Jurkat, Clone E6-1 (cell line): ENCODE measurements at regions not wholly inside any gene's neighbourhood (a gene's known extent, or its start where the extent isn't known, plus 50 kb on each side); places are given as distances from the start of the nearest gene placed in this dataset.

Source experiments
- DNase-seq: peaks from one replicate; pipeline ENCODE4 v3.0.0-alpha.2; 2011; ENCODE audit warnings: low read depth, low spot score
- H3K4me3 ChIP-seq: 2 replicates; pipeline ENCODE4 v1.5.1; 2011; ENCODE audit warnings: mild to moderate bottlenecking, low read length, control low read depth, moderate library complexity

DNA sequence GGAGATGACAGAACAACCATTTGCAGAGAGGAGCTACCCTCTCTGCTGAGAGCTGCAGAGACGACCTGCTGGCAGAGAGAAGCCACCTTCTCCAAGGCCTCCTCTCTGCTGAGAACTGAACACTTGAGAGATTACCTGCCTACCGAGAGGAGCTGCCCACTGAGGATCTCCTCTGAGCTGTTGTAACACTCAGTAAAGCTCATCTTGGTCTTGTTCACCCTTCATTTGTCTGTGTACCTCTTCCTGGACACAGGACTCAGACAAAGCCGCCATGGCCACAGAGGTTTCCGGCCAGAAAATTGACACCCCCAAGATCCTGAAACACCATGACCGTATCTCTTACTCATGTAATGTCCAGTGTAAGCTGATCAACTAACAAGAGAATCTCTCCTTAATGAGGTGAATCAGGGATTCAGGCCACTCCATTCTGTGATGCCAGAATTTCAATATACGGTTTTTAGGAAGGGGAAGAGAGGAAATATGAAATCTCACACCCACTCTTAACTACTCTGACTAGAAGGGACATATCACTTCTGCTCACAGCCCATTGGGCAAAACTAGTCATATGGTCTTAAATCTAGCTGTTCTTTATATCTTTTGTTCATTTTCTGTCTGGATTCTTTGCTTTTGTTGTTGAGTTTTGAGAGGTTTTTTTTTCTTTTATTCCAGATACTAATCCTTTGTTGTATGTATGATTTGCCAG lies 83.8 kb downstream of the RHOU start:
- no peak overlapping the region for H3K4me3 ChIP-seq
- no peak for DNase-seq

DNA sequence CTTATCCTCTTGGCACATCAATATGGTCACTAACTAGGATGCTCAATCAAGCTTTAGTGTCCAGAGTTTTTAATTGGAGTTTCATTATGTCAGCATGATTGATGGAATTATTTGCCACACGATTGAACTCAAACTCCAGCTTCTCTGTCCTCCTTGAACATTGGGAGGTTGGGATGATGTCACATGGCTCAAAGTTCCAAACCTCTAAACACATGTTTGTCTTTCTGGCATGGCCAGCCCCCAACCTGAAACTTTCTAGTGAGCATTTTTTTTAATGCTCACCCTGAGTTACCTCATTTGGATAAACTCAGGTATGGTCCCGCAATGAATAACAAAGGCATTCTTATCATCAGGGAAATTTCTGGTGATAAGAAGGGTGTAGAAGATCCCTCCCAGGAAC lies 86.0 kb downstream of the RHOU start:
- no peak for DNase-seq
- no peak overlapping the region for H3K4me3 ChIP-seq

DNA sequence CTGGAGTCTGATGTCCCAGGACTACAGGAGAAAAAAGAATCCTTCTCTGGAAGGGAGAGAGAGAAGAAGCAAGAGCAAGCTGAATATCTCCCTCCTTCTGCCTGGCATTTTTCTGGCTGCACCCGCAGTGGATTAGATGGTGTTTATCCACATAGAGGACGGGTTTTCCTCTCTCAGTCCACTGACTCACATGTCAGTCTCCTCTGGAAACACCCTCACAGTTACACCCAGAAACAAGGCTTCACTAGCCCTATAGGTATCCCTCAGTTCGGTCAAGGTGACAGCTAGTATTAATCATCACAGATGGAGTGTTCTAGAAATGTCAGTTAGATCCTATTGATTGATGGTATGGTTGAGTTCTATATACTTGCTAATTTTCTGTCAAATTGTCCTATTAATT lies 87.9 kb downstream of the RHOU start:
- no peak overlapping the region for H3K4me3 ChIP-seq
- no peak for DNase-seq

DNA sequence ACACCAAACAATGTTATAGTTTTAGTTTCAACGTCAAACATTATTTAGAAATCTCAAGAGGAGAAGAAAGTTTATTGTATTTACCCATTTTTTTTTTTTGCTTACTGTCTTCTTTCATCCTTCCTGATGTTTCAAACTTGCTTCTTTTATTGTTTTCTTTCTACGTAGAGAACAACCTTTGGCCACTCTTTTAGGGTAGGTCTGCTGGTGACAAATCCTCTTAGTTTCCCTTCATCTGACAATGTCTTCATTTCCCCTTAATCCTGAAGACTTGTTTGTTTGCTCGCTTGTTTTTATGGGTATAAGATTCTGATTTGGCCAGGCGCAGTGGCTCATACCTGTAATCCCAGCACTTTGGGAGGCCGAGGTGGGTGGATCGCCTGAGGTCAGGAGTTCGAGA lies 89.1 kb downstream of the RHOU start:
- no peak overlapping the region for H3K4me3 ChIP-seq
- DNase-seq: no peak

DNA sequence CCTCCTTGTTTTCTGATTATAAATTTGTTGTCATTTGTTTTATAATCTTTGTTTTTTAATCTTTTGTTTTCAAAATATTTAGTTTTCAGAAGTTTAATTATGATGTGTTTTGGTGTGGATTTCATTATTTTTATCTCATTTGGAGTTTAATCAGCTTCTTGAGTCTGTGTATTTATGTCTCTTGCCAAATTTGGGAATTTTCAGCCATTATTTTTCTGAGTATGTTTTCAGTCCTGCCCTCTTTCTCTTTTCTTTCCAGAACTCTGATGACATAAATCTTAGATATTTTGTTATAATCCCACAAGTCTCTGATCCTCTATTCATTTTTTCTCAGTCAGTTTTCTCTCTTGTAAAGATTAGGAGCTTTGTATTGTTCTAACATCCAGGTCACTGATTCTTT lies 89.8 kb downstream of the RHOU start:
- H3K4me3 ChIP-seq: no peak overlapping the region
- DNase-seq: no peak

DNA sequence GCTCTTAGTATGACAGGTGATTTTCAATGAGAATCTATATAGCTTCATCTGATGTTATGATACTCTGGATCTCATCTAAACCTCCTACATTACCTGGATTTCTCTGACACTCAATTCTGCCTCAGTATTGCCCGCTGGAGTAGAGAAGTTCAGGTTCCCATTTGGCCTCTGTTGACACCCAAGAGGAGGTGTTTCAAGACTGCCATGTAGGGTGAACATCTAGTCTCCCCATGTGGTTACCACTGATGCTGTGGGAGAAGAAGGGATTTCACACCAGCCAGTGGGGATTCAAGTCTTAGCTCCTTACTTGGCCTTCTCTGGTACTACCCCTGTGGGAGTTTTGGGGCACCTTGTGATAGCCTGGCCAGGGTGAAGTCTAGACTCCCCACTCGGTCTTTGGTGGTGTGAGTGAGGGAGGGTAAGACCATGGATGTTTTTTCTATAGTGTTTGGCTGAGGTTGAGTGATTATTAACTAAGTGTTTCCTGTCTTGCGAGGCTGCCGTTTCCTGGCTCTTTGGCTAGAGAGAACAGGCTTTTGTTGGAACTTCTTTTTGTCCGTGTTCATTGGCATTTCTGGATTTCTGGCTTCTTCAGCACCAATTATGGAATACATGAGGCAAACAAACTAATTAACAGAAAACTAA lies 90.7 kb downstream of the RHOU start:
- H3K4me3 ChIP-seq: no peak overlapping the region
- no peak for DNase-seq

DNA sequence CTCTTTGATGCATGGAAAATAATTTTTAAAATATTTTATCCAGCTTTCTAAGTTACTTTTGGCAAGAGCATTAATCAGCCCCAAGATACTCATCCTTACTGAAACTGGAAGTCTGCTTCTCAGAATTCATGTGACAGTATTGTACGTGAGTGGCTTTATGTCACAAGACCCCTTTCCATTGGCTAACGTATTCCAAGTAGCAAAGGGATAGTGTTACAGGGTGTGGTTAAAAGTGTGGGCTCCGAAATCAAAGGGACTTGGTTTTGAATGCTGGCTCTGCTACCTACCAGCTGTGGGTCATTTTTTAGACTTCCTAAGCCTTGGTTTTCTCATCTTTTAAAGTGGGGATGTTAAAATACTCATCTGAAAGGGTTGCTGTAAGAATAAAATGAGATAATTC lies 91.7 kb downstream of the RHOU start:
- no peak overlapping the region for H3K4me3 ChIP-seq
- no peak for DNase-seq

DNA sequence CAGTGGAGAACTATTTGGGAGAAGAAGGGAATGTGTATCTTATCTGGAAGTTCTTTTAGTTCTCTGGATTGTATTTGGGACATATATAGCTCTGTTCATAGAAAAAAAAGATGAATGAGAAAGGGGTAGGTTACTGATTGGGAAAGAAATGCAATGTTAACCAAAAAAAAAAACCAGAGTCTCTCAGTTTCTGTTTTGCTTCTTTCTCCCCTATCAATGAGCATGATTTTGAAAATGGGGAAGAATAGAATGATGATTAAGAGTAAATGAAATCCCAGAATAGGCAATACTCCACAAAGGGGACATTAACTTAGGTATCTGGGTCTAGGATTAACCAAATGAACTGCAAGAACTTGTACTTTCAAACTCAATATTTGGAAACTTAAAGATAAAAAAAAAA lies 92.9 kb downstream of the RHOU start:
- DNase-seq: no peak
- no peak overlapping the region for H3K4me3 ChIP-seq

DNA sequence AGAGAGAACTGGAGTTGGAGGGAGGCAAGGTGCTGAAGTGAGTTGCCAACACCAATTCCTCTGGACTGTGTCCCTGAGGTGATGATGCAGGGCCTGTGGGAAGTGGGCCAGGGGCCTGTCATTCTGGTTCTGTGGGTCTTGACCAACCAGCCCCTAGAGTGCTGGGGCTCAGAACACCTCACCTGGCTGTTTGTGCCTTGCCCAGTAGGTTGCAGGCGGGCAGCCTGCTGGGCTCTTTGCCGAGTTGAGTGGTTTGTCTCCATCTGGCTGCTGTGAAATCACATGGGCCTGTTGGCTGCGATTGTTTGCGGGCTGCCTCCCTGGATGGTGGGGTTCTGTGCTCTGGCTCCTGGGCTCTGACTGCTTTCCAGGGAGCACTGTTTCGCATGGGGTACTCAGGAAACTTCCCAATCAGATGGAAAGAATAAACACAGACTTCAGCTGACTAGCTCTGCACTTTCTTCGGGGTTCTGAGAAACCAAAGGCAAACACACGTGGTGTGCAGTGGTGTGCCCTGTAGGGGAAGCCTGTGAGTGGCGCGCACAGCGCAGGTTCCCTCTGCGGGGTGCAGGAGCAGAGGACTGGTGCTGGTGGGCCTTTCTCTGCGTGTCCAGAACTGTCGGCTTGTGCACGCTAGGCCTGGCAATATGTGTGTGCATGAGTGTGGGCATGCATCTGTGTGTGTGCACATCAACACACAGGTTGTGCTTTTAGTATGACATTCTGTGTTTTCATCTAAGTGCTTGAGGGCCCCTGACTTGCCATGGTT lies 95.1 kb downstream of the RHOU start:
- DNase-seq: no peak

DNA sequence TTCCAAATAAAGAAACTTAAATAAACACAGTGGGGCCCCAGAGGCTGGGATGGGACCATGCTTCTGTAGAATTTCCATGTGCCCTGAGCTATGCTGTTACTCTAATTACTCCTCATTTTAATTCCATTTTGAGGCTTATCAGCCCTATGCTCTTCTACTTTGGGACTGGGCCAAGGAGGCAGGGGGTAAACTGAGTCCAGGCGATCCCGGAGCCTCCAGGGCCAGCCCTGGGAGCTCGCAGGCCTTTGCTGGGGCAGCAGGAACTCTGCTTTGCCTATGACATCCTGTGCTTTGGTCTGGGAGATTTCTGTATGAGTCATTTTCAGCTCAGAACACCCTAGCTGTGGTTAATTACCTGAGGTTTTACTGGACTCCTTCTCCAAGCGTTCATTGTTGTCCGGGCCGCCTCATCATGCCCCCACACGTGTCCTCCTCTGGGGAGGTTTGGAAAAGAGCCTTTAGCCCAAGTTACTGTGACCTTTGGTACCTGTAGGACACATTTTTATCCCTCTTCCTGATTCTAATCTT lies 95.7 kb downstream of the RHOU start:
- no peak overlapping the region for H3K4me3 ChIP-seq
- no peak for DNase-seq

More for the DNA sequence above, 95.1 kb downstream of the RHOU start:
- H3K4me3 ChIP-seq: no peak overlapping the region

DNA sequence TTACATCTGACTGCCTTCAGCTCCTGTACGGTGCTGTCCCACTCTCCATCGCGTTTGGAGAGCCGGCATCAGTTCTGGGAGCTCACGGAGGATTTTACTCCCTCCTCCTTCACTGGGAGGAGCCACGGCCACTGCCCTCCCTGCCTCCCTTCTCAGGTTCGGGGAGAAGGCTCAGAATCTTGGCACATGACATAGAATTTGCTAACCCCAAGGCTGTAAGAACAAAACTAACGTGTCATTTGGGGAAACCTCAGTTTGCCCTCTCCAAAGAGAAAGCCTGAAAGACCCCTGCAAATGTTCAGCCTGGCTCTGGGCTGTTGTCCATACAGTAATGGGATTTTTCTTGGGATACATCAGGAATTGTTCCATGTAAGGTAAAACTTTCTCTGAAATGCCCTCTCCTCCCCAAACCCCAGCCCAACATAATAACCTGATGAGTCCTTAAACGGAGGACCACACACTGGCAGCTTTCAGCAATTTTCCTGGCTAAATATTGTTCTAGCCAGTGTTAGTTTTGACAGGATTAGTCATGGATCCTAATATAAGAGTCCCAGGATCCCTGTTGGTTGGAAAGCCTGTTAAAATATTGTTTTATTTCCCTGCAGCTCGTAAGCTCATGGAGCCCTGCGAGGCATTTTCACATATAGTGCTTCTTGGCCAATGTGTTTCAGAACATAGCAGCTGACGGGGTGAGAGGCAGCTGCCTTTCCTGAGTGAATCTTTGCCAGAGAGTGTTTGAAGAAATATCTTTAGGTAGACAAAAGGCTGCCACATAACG lies 98.8 kb downstream of the RHOU start:
- no peak overlapping the region for H3K4me3 ChIP-seq
- no peak for DNase-seq

DNA sequence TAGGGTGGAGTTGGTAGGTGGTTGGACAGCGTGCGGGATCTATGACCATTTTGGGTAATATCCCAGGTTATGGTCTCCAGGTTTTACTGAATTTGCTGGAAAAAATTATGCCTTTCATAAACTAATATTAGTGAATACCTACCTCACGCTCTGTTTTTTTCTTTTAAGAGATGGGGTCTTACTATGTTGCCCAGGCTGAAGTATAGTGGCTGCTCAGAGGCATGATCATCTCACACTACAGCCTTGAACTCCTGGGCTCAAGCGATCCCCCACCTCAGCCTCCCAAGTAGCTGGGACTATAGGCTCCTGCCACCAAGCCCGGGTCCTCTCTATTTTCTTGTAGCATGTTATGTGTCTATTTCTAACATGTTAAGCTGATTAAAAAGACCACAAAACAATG lies 100.2 kb downstream of the RHOU start:
- DNase-seq: no peak
- H3K4me3 ChIP-seq: no peak overlapping the region

DNA sequence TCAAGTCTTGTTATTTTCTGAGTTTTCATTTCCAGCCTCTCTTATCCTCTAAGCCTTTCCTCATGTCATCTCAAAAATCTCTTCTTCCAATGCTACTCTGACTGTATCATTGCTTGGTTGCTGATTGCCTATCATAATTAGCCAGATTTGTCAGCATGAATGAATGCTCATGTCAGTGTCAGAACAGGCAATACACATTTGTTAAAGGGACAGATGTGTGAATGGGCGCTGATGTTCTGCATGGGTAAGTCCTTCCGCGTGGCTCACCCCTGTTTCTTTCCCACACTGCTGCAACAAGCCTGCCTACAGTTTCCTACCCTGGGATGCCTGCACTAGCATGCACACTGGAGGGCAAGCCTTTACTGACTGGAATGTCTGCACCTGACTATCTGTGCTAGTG lies 100.6 kb downstream of the RHOU start:
- H3K4me3 ChIP-seq: no peak overlapping the region
- no peak for DNase-seq

DNA sequence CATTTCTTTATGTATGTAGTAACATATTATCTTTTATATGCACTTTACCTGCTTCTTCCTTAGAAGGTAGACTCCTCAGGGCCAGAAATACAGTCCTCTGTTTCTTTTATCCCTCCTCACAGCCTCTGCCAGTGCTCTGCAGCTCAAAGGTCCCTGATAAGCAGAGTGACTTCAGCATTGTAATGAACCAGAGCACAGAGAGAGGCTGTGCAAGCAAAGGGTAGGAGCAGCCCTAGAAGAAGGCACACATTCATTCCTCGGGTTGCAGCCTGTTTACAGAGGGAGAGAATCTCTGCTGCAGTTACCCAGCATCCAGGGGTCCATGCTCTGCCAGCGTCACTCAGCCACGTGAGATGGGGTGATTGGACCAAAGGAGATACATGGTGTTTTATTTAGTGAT lies 101.1 kb downstream of the RHOU start:
- no peak for DNase-seq
- no peak overlapping the region for H3K4me3 ChIP-seq

DNA sequence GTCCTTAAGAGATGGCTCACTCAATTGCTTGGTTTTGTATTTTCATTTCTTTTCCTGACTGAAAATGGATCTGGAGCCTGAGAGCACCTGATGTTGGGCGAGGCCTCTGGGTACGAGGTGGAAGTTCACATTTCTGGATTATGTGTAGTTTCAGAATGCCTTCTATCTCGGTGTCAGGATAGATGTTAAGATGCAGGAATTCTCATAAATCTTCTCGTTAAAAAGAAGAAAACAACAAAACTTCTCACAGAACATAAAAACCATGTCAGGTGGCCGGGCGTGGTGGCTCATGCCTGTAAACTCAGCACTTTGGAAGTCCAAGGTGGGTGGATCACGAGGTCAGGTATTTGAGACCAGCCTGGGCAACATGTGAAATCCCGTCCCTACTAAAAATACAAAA lies 101.8 kb downstream of the RHOU start:
- H3K4me3 ChIP-seq: no peak overlapping the region
- no peak for DNase-seq

DNA sequence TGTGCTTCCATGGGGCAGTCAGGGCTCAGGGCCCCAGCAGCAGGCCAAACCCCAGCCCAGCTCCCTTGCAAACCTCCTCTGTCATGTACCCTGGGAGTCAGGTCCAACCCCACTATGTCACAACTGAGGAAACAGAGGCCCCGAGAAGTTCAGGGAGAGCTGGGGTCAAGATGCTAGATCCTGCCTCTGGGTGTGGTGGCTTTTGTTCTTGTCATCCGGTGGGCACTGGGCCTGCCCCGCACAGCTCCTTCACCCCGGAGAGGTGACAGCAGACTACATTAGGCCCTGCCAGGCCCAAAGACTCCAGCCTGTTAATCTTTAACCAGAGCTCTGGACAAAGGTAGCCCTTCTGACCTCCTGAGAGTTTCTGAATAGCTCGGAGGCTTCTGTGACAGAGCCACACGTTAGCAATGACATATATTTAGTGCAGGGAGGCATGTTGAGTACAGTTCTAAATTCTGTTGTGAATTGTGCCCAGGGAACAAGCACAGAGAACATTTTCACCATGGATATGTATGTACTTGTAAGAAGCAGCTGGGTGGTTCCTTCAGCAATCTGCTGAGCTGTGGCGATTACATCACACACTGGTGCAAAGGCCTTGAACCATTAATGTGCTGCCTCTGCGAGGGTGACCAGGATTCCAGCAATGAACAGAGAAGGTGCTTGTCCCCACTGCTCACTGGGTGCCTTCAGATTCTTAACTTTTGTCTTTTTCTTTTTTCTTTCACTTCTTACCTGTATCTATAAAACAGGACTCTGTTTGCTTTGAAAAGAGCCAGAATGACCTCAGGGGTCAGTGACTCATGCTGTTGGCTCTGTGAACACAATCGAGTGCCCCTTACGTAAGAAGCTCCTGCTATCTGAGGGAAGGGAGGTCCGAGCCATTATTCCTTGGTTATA lies 102.8 kb downstream of the RHOU start:
- H3K4me3 ChIP-seq: no peak overlapping the region
- DNase-seq: no peak

DNA sequence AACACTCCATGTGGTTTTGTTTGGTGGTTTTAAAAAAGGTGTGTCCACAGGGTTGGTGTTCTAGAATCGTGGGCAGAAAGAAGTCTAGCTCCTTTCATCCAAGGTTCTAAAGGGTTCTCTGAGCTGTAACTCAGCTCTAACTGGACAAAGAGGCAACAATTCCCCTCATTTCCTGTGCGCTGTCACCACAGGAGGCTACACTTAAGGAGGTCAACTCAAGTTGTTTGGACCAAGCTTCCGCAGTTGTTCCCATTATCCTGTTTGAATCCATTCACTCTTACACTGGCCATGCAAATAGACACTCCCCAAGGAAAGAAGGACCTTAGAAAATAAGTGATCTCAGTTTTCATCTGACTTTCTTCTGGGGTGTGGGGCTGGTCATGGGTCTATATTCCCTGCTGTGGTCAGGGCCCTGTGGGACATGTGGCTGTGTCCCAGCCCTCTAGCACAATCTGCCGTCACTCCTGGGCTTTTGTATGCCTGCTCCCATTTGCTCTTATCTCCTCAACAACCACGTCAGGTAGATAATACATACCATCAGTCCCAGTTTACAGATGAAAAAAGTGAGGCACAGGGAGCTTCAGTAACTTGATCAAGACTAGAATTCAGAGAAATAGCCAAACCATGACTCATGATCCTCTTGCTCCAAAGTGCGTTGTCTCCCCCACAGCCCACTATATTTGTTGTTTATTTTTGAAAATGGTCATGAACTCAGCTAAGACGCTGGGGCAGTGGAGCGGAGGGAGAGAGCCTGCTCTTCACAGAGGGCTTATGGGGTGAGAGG lies 103.6 kb downstream of the RHOU start:
- no peak overlapping the region for H3K4me3 ChIP-seq
- no peak for DNase-seq

DNA sequence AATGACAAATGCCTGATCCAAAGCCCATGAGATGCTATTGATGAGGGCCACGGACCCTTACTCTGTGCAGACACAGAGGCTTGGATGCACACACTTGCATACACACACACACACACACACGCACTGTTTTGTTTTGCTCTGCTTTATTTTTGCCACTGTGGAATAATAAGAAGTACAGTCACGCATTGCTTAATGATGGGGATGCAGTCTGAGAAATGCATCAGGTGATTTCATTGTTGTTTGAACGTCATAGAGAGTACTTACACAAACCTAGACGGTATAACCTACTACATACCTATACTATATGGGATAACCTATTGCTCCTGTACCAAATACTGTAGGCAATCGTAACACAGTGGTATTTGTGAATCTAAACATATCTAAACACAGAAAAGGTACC lies 104.4 kb downstream of the RHOU start:
- no peak overlapping the region for H3K4me3 ChIP-seq
- no peak for DNase-seq
